Type B pancreatic cell (in vitro differentiated cells): ENCODE measurements at regions not wholly inside any gene's neighbourhood (a gene's known extent, or its start where the extent isn't known, plus 50 kb on each side); places are given as distances from the start of the nearest gene placed in this dataset.

Experiments
- DNase-seq: peaks from one replicate; pipeline ENCODE4 v3.0.0; 2021; ENCODE audit warnings: mixed read lengths; ENCODE audit not compliant: unreplicated experiment; ENCODE audit errors: extremely low spot score
- H3K27ac Mint-ChIP-seq: 2 replicates; pipeline ENCODE4 v1.8.0; 2021; ENCODE audit warnings: mild to moderate bottlenecking, mixed read lengths
- H3K27me3 Mint-ChIP-seq: 2 replicates; pipeline ENCODE4 v1.8.0; 2021; ENCODE audit warnings: mixed read lengths
- H3K36me3 Mint-ChIP-seq: 2 replicates; pipeline ENCODE4 v1.8.0; 2021; ENCODE audit warnings: mixed read lengths
- H3K4me1 Mint-ChIP-seq: one replicate; pipeline ENCODE4 v1.8.0; 2021; ENCODE audit warnings: mixed read lengths; ENCODE audit not compliant: unreplicated experiment
- H3K4me3 Mint-ChIP-seq: 2 replicates; pipeline ENCODE4 v1.8.0; 2021; ENCODE audit warnings: mild to moderate bottlenecking, mixed read lengths
- H3K9me3 Mint-ChIP-seq: 2 replicates; pipeline ENCODE4 v1.8.0; 2021; ENCODE audit warnings: mixed read lengths
- TF ChIP-seq, protein P1 (sequence below): fragments of 200-600 bp; sonication (generic); conservative IDR thresholded peaks from 2 replicates; pipeline ENCODE4 v1.5.0; 2021; ENCODE audit warnings: antibody characterized with exemption, mild to moderate bottlenecking

DNA sequence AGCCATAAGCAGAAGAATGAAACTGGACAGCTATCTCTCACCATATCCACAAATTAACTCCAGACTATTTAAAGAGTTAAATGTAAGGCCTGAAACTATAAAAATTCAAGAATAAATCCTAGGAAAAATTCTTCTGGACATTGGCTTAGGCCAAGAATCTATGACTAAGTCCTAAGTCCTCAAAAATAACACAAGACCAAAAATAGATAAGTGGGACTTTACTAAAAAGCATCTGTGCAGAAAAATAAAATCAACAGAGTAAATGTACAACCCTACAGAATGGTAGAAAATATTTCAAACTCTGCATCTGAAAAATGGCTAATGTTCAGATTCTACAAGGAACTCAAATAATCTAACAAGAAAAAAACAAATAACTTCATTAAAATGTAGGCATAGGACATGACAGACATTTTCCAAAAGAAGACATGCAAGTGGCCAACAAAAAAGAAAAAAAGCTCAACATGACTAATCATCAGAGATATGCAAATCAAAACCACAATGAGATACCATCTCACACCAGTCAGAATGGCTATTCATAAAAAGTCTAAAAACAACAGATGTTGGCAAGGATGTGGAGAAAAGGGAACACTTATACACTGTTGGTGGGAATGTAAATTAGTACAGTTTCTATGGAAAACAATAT, 61.0 kb upstream of the PPFIA2 start:
- Mint-ChIP-seq H3K27ac (no peak overlapping the region), H3K27me3 (no peaks in the 10 kb centered on the region), H3K9me3 (no peaks in the 10 kb centered on the region), H3K36me3 (no peaks in the 10 kb centered on the region), H3K4me1 (no peaks in the 10 kb centered on the region), H3K4me3 (no peak overlapping the region)
- no peak for DNase-seq
- TF ChIP-seq, protein P1, sequence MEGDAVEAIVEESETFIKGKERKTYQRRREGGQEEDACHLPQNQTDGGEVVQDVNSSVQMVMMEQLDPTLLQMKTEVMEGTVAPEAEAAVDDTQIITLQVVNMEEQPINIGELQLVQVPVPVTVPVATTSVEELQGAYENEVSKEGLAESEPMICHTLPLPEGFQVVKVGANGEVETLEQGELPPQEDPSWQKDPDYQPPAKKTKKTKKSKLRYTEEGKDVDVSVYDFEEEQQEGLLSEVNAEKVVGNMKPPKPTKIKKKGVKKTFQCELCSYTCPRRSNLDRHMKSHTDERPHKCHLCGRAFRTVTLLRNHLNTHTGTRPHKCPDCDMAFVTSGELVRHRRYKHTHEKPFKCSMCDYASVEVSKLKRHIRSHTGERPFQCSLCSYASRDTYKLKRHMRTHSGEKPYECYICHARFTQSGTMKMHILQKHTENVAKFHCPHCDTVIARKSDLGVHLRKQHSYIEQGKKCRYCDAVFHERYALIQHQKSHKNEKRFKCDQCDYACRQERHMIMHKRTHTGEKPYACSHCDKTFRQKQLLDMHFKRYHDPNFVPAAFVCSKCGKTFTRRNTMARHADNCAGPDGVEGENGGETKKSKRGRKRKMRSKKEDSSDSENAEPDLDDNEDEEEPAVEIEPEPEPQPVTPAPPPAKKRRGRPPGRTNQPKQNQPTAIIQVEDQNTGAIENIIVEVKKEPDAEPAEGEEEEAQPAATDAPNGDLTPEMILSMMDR = no peak

DNA sequence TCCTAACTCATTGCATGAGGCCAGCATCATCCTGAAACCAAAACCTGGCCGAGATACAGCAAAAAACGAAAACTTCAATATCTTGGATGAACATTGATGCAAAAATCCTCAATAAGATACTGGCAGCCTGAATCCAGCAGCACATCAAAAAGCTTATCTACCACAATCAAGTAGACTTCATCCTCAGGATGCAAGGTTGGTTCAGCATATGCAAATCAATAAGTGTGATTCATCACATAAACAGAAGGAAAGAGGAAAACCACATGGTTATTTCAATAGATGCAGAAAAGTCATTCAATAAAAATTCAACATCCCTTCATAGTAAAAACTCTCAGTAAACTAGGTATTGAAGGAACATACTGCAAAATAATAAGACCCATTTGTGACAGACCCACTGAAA, 56.5 kb upstream of the PPFIA2 start:
- Mint-ChIP-seq H3K27ac (no peak overlapping the region), H3K27me3 (peaks cover 3% of the 10 kb centered on the region), H3K36me3 (no peaks in the 10 kb centered on the region), H3K4me3 (no peak overlapping the region), H3K9me3 (no peaks in the 10 kb centered on the region), H3K4me1 (no peaks in the 10 kb centered on the region)
- TF ChIP-seq, protein P1 = no peak
- no peak for DNase-seq

- Mint-ChIP-seq H3K36me3 (no peaks in the 10 kb centered on the region), H3K27me3 (peaks cover 3% of the 10 kb centered on the region), H3K4me1 (no peaks in the 10 kb centered on the region), H3K27ac (no peak overlapping the region), H3K9me3 (no peaks in the 10 kb centered on the region), H3K4me3 (no peak overlapping the region)
- DNase-seq = no peak
- TF ChIP-seq, protein P1 = no peak
Observed at GRCh38 chr12:81811778-81812125, 52.6 kb upstream of the PPFIA2 start.

DNA sequence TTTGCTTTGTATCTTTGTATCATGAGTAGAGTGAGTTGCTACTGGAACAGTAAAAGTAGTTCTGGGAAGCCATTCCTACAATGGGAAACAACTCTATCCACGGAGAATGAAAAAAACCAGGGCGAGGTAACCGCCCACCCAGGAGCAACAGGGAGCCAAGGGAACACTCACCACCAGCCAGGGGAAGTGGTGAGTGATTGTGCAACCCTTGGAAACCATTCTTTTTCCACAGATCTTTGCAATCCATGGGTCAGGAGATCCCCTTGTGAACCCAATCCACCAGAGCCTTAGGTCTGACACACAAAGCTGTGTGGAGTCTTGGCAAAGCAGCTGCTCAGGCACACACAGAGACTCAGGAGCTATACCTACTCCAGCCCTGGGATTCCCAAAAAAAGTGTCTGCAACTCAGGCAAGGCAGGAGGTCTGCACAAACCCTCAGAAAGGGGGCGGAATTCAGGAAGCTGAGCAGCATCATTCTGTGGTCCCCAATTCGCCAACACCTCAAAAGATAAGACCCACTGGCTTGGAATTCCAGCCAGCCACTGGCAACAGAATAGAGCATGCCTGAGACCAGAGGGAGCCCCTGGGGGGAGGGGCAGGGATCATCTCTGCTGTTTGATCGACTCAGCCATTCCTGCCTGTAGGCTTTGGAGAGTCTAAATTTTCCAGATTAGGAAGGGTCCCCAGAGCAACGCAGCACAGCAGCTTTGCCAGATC, 52.1 kb upstream of the PPFIA2 start:
- Mint-ChIP-seq H3K4me1 (no peaks in the 10 kb centered on the region), H3K9me3 (no peaks in the 10 kb centered on the region), H3K36me3 (no peaks in the 10 kb centered on the region), H3K27ac (no peak overlapping the region), H3K27me3 (peaks cover 3% of the 10 kb centered on the region), H3K4me3 (no peak overlapping the region)
- TF ChIP-seq, protein P1 = no peak
- DNase-seq = no peak

GRCh38 chr12:81809829-81810595, 50.9 kb upstream of the PPFIA2 start:
- no peak overlapping the region for H3K4me3 Mint-ChIP-seq
- TF ChIP-seq, protein P1 = no peak
- no peaks in the 10 kb centered on the region for H3K36me3 Mint-ChIP-seq
- H3K27me3 Mint-ChIP-seq = peaks cover 3% of the 10 kb centered on the region
- no peak for DNase-seq
- H3K27ac Mint-ChIP-seq = no peak overlapping the region
- no peaks in the 10 kb centered on the region for H3K4me1 Mint-ChIP-seq
- H3K9me3 Mint-ChIP-seq = no peaks in the 10 kb centered on the region
